CD4-positive, alpha-beta T cell treated with Interleukin-17A for 1 hour (primary cell): ENCODE measurements at regions not wholly inside any gene's neighbourhood (a gene's known extent, or its start where the extent isn't known, plus 50 kb on each side); places are given as distances from the start of the nearest gene placed in this dataset.
"Not testable (repeated sequence)": the region's sequence is repeated elsewhere in the genome, so short reads cannot be mapped to it uniquely, and the experiment has no call there.

Experiments used
- DNase-seq: peaks from one replicate; pipeline ENCODE4 v3.0.0-alpha.2; 2020

DNA sequence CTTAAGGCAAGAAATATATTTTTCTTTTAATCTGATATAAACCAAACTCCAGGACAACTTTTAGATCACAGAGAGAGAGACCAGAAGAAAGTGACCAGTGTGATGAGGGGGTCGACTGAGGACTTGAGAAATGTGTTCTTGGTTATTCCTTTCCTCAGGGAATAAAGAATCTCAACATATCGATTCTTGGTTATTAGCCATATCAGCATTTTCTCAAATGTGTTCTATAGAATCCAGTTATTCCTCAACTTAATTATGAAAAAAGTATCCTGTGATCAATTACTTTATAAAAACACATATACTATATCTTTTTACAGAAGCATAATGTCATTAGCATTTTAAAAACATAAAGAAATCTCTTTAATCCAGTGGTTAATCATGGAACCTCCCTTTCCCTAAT is 222.1 kb upstream of the FAM3C start:
- no peak for DNase-seq

GRCh38 chr7:121610243-121610642 is 214.1 kb upstream of the FAM3C start:
- no peak for DNase-seq

- no peak for DNase-seq
These were observed 213.1 kb upstream of the FAM3C start for GRCh38 chr7:121609208-121609607.

DNA sequence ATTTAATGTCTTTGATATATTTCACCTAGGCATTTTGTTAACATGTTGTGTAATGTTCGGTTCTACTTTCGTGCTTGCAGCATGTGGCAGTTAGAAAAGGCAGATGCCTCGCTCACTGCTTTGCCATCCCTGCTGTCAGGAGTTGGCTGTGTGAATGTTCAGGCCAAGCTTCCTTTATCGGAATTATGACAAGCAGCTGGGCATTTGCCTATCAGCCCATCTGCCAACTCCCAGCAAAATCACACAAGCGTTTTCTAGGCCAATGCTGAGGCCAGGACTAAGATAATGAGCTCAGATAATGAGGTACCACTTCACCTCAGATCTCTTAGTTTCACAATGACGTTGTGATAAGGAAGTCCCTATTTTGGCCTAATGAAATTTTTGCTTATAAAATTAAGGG is 212.7 kb upstream of the FAM3C start:
- DNase-seq: no peak

- DNase-seq: not testable (repeated sequence)
These were observed 212.1 kb upstream of the FAM3C start for GRCh38 chr7:121608183-121608582.

DNA sequence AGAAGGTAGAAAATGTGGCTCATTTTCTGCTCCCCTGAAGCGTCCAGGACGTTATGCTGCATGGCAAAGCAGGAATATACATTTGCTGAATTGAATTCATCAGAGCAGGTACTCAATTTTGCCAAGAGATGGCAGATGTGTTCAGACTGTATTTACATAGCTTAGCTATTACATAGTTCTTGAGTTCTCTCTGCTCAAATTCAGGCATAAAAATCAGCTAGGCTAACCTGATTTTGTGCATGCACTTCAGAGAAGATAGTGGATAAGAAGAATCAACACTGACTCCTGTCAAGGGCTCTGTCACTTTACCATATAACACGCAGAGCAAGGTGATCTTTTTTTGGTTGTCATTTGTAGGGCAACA is 209.2 kb upstream of the FAM3C start:
- no peak for DNase-seq

GRCh38 chr7:121604627-121605316 is 208.7 kb upstream of the FAM3C start:
- DNase-seq: no peak

DNA sequence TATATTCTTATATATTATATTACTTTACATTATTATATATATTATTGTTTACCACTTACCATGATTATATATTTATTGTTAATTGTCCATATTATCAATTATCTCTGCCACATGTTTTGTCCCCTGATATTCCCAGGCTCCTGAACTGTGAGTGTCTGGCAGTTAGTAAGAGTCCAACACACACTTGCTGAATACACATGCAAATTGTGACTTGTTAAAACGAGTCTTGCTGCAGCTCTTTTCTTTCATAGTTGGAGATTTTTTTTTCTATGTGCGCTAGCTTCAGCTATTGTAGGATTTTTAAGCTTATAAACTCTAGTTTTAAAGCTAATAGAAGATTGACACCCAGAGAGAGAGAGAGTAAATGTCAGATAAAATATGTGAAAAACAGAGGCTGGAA is 207.8 kb upstream of the FAM3C start:
- DNase-seq: no peak

DNA sequence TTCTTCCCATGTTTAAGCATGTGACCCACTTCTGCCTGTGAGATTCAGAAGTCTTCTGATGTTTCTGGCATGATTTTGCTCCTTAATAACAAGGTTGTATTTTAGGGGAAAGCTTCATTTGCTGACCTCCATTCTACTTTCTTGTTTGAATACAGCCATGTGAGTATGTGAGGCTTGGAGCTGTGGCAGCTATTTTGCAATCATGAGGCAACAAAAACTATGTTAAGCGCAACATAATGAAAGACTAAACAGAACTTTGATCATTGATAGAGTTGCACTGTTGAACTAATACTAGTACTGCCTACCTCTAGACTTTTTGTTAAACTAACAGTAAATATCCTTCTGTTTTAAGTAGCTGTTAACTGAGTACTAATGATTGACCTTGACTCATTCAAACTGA is 203.8 kb upstream of the FAM3C start:
- no peak for DNase-seq

DNA sequence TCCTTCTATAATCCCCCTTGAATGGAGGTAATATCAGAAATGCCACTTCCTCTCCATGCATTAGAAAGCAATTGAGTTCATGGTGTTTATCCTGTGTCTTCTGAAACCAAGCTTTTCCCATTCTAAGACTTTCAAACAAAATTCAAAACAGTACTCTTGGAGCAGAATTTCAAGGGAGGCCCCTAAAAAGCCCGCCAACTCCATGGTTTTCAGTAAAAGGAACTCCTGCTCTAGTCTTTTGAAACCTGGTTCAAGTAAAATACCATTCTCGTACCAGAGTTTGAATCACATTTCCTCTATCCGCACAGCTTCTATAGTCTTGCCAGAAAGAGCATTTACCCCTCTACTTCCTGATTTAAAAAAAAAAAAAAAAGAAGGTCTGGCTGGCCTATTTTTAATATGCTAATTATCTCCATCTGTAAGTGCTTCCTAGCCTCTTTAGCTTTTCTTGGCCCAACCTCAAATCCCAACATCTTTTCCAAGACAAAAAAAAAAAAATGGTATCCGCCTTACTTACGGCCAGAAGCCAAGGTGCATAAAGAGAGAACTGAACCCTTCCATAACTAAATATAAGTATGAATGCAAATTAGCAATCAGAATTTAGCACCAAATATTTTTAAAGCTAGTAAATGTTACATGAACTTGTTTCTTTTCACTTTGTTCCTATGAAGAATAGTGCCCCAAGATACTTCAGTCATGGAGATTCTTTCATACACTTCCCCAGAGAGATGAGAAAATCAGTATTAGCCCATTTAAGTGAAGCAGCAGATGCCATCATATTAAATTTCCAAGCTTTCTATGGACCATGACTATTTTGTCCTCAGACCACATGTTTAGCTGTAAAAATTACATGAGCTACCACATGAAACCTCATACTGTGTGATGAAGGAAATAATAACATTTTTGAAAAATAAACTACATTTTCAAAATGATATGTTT is 199.9 kb upstream of the FAM3C start:
- no peak for DNase-seq

GRCh38 chr7:121591926-121592325 is 195.8 kb upstream of the FAM3C start:
- no peak for DNase-seq

- DNase-seq: no peak
These were observed 191.3 kb upstream of the FAM3C start for GRCh38 chr7:121587435-121587834.

DNA sequence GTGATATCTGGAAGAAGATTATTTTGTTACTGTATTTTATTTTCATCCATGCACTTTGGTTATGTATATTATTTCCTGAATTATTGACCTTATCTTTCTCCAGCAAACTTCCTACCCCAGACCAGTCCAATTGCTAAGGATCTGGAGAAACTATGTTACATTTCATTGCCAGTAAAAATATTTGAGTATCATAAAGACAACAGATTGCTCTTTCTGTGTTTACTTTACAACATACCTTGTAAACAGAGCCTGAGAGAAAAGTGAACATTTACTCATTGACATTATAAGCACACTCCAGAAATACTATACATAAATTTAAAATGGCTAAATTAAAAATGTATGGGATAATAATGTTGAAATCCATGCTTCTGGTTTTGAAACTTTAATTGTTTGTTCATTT is 186.2 kb upstream of the FAM3C start:
- DNase-seq: no peak

GRCh38 chr7:121579639-121580038 is 183.5 kb upstream of the FAM3C start:
- DNase-seq: no peak

GRCh38 chr7:121578669-121579068 is 182.6 kb upstream of the FAM3C start:
- DNase-seq: no peak

DNA sequence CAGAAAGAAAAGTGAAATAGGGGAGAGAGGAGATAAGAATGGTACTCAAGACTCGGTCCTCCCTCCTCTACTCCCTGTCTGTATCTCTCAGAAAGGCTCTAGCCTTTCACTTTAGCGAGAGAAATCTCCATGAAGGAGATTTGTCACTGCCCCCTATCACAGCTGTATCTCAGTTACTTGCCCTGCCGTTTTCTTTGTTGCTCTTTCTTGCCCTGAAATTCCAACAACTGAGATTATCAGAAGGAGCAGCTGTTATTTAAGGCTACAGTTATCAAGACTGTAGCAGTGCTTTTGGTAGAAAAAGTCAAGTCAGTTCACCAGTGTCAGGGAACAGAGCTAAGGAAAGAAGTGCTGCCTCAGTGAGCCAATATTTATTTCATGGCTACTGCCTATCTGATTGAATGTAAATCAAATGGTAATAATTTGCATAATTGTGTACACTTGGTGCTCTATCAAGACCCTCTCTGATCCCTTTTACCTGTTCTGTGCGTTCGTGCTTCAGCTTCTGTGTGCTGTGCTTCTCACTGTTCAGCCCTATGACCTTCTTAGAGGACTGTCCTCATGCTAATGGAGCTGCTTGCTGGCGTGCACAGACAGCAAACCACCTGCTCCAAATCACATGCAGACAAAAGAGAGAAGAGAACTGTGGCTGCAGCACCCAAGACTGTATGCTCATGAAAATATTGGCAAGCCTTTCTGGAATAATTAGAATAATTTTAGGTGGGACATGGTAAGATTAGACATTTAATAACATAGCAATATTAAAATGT is 180.2 kb upstream of the FAM3C start:
- no peak for DNase-seq

GRCh38 chr7:121575194-121575765 is 179.2 kb upstream of the FAM3C start:
- no peak for DNase-seq

DNA sequence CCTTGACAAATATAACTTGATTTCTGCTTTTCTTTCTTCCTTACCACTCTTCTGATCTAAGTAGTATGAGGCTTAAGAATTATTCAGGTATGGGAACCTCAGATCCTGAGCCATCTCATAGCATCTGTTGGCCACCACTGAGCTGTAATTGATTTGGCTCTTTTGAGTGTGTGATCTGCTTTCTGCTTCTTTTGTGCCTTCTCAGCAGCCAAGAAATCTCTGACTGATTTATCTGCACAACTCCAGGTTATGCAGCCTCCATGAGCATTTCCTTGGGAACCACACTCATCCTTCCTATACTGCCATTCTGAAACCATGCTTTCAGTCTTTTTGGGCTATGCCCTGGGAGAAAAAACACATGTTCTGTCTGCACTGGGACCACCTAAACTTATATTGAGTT is 178.0 kb upstream of the FAM3C start:
- no peak for DNase-seq

GRCh38 chr7:121572615-121573014 is 176.5 kb upstream of the FAM3C start:
- DNase-seq: no peak

DNA sequence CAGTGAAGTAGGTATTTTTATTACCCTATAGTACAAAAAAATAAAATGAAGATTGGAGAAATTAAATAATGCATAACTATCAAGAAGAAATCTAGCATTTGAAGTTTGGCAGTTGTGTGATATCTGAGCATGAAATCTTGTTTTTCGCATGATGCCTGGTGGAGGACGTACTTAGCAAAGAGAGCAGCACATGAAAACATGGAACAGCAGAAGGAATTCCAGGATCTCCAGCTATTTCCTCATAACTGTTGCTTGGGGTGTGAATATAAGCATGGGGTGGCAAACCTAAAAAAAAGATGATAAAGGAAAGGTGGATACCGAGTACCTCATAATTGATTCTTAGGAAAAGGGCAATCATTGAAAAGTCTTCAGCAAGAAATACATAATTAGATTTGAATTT is 174.3 kb upstream of the FAM3C start:
- DNase-seq: no peak

DNA sequence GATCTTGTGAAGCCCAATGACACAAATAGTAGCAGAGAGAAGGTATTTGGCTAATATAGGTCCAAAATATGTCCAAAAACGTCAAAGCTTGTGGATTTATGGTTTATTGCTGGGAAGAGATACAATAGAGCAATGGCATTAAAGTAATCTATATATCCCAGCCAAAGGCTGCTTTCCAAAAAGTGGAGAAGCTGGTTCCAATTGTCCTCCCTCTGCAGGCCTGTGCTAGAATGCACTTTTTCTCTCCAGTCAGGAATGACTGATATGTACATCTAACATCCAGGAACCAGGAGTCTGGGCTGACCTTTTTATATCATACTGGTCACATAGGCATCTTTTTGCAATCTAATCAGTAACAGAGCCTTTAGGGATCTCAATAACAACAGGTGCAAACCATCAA is 167.1 kb upstream of the FAM3C start:
- DNase-seq: no peak

DNA sequence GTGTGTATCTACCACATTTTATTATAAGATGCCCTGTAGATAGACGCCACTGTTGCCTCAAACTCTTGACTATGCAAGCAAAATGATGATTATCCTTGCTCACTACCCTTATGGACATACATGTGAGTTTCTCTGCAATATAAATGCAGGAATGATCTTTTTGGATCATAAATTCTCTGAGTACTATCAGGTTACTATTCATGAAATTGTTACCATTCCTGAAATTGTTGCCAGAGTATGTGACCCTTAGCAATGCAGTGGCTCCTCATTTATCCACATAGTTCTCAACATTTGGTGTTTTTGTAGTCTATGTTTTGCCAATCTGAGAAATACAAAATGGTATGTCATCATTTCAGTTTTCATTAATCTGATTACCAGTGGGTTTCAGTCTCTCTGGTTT is 166.2 kb upstream of the FAM3C start:
- DNase-seq: no peak

DNA sequence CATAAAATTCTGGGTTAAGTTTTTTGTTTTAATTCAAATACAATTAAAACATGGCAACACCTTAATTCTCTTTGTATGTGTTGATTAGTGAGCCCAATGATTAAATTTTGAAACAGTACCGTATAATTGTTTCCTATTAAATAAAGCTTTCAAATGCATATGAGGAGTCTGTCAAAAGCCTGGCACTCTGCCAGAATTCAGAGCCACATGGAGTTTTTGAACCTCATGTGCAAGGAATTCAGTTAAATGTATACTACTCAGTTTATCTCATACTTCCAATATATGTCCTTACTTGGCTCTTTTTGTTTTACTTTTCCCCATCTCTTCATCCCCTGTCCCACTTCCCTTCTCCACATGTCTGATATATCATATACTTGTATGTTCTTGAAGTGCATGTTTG is 165.6 kb upstream of the FAM3C start:
- DNase-seq: no peak
